Inflammatory macrophage treated with lipopolysaccharide for 4 hours (primary cell): ENCODE measurements at regions not wholly inside any gene's neighbourhood (a gene's known extent, or its start where the extent isn't known, plus 50 kb on each side); places are given as distances from the start of the nearest gene placed in this dataset.
"Not testable (repeated sequence)": the region's sequence is repeated elsewhere in the genome, so short reads cannot be mapped to it uniquely, and the experiment has no call there.

Experiments used
- DNase-seq: peaks from one replicate; pipeline ENCODE4 v3.0.0-alpha.2; 2020

DNA sequence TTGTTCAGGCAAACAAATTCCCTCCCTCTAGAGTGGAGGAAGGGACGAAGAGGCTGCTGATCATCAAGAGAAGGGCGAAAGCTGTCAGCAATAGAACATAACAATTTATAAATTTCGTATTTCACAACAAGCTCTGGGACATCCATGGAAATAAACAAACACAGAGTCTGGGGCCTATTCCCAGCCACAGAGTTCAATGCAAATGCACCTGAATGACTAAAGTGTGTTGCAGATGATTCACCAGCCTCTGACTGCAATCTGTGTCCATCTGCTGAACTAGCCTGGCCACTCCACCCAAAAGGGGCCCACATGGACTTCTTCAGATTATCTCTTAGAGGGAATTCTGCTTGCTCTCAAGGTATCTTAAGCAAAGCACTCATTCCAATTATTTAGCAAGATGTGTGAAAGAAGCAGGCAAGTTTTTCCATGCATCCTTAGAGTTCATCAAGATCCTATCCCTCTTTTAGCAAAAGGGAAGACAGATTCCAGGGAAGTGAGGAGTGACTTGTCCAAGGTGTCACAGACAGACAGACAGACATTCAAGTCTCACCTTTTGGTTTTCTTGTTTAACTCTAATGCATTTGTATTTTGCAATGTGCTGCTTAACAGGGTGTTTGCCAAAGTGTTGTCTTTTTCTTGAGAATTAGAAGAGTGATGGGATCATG, 307.8 kb upstream of the PAPPA start:
- DNase-seq: no peak

DNA sequence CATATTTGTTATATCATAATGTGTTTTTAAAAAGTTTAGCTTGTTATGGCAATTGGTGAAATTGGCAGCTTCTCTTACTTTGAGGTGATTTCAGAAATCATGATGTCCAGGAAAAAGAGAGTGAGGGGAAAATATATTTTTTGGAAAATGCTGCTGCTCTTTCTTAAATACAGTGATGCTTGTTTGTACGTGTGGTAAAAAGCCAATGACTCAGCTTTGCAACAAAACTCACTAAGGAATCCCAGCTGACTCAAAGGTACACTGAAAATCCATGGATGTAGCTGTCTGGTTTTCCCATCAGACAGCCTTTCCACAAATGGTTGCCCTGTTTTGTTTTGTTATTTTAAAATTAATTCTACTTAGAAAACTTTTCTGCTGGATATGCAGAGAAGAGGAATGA, 306.4 kb upstream of the PAPPA start:
- DNase-seq: no peak

DNA sequence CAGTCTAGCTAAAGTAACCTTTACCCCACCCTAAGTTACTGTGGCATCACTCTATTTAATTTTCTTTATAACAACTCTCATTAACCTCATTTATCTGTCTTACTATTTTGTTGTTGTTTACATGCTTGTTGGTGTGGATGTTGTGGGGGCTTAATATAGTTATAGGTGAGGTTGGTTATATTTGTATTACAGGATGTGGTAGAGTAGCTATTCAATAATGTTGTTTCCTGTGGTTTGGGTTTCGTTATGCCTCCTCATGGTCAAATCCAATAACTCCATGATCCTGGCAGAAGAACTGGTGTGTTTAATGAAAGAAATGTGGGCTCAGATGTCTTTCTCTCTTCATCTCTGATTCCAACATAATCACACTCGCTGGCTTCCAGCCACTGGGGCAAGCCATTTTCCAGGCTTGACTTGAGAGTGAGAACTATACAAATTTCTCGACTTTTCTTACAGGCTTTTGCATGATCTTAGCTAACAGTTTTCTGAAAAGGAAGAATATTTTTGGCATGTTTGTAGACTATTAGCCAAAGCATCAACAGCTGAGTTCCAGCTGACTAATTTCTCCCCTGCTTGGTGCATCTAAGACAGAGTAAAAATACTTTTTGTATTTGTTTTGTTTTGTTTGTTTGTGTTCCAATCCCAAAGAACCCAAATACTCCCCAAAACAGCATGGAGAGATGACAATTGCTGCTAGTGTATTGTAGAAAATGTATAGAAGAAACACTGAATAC, 303.7 kb upstream of the PAPPA start:
- DNase-seq: no peak

DNA sequence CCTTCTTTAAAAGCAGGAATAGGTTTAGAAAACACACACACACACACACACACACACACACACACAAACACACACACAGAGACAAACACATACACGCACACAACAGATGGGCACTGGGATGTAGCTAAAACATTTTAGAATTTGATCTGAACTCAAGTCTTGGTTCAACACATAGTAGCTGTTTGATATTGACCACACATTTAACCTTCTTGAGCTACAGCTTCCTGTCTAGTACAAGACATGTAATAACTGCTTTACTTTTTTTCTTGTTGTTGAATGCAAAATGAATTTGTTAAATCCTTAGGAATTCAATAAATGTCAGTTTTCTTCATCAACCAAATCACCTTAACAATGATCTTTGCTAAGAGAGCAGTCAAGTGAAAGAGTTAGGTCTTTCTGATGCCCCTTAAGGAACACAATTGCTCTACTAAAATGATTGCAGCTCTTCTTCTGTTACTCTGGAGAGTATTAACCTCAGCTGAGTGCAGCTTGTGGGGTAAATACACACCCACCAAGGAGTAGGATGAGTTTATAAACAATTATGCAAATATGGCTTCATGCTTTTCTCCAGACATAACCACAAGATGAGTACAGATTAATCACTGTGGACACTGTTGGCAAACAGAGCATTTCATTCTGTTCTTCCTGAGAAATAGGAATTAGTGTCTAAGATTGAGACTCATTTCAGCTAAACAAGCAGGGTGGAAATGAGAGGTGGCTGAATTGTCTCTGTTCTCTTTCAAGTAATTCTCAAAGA, 302.9 kb upstream of the PAPPA start:
- no peak for DNase-seq

DNA sequence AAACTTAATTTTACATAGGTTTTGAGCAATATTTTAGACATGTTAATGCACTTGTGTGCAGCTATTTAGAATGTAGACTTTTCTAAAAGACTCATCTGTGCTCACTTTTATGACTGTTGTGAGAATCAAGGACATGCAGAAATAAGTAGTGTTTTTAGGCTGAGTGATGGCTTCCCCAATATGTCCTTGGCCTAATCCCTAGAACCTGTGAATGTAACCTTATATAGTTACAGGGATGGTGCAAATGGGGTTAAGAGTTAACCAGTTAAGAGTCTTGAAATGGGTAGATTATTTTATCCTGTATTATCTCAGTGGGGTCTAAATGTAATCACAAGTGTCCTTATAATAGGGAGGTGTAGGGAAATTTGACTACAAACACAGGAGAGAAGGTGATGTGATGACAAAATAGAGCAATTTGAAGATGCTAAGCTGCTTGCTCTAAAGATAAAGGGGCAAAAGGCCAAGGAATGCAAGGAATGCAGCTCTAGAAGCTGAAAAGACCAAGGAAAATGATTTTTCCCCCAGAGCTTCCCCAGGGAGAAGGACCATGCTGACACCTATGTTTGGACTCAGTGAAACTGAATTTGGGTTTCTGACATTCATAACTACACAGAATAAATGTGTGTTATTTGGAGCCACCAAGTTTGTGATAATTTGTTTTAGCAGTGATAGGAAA, 298.0 kb upstream of the PAPPA start:
- no peak for DNase-seq

- DNase-seq: not testable (repeated sequence)
Observed at GRCh38 chr9:115858421-115858820, 295.2 kb upstream of the PAPPA start.

DNA sequence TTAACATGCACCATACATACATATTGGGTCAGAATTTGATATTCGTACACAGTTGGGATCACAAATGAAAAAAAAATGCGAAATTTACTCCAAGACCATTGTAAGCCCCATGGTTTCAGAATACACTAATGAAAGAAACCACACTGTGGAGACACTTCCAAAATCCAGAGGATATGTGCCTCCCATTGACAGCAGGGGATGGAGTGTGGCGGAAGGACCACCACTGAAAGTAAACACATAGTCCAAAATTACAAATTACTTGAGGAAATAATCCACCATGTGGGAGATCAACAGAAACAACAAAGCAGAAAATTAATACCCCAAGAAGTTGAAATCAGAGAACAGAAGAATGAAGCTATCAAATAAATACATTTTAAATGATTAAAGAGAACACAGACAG, 291.6 kb upstream of the PAPPA start:
- no peak for DNase-seq

GRCh38 chr9:115864581-115864980, 289.0 kb upstream of the PAPPA start:
- DNase-seq: no peak

DNA sequence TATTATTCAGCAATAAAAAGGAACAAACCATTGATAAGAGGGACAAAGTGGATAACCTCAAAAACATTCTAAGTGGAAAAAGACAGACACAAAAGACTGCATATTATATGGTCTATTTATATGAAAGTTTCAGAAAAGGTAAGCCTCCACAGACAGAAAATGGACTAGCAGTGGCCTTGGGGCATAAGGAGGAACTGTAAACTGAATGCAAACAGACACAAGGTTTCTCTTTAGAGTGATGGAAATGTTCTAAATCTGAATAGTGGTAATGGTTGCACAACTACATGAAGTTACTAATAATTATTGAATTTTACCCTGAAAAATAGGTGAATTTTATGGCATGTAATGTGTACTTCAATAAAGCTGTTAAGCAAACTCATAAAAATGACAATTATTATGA, 286.3 kb upstream of the PAPPA start:
- DNase-seq: no peak

DNA sequence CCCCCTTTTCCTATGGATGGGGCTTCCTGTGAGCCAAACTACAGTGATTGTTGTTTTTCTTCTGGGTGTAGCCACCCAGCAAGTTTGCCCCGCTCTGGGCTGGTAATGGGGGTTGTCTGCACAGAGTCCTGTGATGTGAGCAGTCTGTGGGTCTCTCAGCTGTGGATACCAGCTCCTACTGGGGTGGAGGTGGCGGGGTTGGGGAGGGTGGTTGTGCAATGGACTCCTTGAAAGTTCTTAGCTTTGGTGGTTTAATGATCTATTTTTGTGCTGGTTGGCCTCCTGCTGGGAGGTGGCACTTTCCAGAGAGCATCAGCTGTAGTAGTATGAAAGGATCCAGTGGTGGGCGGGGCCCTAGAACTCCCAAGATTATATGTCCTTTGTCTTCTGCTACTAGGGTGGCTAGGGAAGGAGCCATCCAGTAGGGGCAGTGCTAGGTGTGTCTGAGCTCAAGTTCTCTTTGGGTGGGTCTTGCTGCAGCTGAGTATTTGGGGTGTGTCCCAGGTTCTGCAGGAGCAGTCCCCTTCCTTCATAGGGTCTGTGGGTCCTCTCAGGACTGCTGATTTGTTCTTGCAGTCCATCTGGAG, 275.6 kb upstream of the PAPPA start:
- no peak for DNase-seq

DNA sequence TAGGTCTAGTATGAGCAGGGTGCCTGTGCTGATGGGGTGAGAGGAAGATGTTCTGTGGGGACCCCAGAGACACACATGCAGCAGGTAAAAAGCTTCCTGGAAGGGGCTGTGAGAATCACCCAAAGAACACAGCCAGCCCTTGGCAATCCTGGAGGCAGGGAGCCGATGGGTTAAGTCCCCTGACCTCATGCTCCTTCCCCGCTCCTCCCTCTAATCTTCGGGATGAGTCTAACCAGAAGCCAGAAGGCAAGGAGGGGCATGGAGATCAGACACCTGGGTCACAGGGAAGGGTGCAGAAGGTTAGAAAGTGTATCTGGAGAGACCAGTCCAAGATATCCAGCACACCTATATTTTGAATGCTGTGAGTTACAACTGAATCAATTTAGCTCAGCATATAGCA, 274.1 kb upstream of the PAPPA start:
- no peak for DNase-seq

DNA sequence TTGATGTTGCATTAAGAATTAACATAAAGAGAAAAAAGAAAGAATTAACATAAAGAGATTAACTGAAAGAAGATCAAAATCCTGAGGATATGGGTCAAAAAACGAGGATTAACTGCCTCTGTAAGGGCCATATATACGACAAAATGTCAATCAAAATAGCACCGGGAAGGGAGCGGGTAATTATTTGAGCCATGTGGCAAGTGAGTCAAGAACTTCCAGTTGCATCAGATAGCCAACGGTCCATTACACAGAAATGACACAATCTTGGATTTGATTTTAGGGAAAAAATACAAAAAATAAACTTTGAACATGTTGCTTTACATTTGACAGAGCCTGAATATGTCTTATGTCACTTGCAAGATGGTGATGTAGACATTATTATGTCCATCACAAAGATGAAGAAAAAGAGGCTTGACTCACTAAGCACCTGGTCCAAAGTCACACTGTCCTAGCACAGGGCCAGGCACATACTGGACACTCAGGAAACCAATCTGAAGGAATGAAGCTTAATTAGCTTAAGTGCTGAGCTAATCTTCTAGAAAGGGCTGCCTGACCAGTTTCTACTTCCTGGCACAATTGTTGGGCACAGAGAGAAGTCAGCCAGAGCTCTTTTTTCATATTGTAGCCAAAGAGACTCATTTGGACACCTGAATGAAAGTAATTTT, 273.2 kb upstream of the PAPPA start:
- DNase-seq: no peak

GRCh38 chr9:115882911-115883310, 270.7 kb upstream of the PAPPA start:
- no peak for DNase-seq

- DNase-seq: no peak
Observed at GRCh38 chr9:115883467-115884329, 269.9 kb upstream of the PAPPA start.

GRCh38 chr9:115884846-115885245, 268.7 kb upstream of the PAPPA start:
- DNase-seq: no peak

- no peak for DNase-seq
Observed at GRCh38 chr9:115888131-115888530, 265.5 kb upstream of the PAPPA start.

- no peak for DNase-seq
Observed at GRCh38 chr9:115891929-115892328, 261.7 kb upstream of the PAPPA start.

GRCh38 chr9:115898478-115898877, 255.1 kb upstream of the PAPPA start:
- DNase-seq: not testable (repeated sequence)

GRCh38 chr9:115900698-115901097, 252.9 kb upstream of the PAPPA start:
- no peak for DNase-seq

GRCh38 chr9:115910959-115911358, 242.6 kb upstream of the PAPPA start:
- no peak for DNase-seq

DNA sequence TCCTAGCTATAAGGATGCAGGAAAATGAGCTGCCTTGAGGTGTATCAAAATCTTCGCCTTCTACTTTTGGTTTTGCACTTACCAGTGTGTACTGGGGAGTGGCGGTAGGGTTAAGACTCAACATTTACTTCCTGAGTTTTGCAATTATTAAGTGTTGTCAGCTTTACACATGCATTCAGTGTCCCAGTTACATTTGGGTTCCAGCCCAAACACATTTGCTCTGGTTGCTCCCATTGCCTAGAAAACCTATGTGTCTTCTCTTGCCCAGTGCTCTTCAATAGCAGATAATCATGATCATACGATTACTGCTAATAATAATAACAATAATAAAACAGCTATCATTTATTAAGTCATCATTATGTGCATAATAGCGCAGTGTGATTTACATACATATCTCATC, 241.5 kb upstream of the PAPPA start:
- no peak for DNase-seq

DNA sequence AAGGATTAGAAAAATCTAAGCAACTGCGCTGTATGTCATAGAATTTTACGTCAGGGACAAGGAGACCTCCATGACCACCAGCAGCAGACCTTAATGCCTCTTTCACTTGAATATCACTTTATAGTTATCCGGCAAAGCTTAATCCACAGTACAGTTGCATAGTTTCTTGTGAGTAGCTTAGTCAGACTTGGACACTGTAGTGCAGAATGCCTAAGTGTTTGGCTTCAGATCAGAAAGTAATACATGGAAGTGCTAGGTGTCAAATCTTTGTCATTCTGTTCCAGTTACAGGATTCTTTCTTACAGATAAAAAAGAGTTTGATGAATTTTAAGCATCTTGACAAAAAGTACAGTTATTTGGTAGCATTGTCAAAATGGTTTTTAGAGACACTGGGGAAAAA, 239.9 kb upstream of the PAPPA start:
- no peak for DNase-seq
